Stomach (tissue), 8 donors: ENCODE measurements at regions not wholly inside any gene's neighbourhood (a gene's known extent, or its start where the extent isn't known, plus 50 kb on each side); places are given as distances from the start of the nearest gene placed in this dataset.

Source experiments
- DNase-seq, 2 donors: peaks; one replicate each; pipeline versions ENCODE4 v3.0.0 to v3.0.0-alpha.2; 2013 to 2019
- H3K27ac ChIP-seq, 5 donors: fragments of 200-600 bp in 4 of 5; sonication (generic) in 4 of 5; one replicate each; pipeline ENCODE4 v1.5.1; 2013 to 2019; ENCODE audit warnings: mild to moderate bottlenecking in 1 of 5, moderate library complexity in 1 of 5
- H3K27me3 ChIP-seq, 3 donors: fragments of 200-600 bp; sonication (generic); one replicate each; pipeline ENCODE4 v1.5.1; 2017 to 2019; ENCODE audit warnings: mixed run types in 1 of 3
- H3K36me3 ChIP-seq, 4 donors: fragments of 200-600 bp; sonication (generic); 1 replicate in 3 of 4; 2 replicates in 1 of 4; pipeline ENCODE4 v1.5.1; 2016 to 2019
- H3K4me1 ChIP-seq, 4 donors: fragments of 200-600 bp; sonication (generic); one replicate each; pipeline ENCODE4 v1.5.1; 2016 to 2019
- H3K4me3 ChIP-seq, 4 donors: fragments of 200-600 bp; sonication (generic) in 3 of 4; one replicate each; pipeline ENCODE4 v1.5.1; 2016 to 2019; ENCODE audit warnings: mild to moderate bottlenecking in 1 of 4
- H3K9me3 ChIP-seq, 4 donors: fragments of 200-600 bp; sonication (generic); one replicate each; pipeline ENCODE4 v1.5.1; 2016 to 2019
- EP300 ChIP-seq: sonication (generic); formaldehyde crosslinking; IDR thresholded peaks from one replicate; pipeline ENCODE4 v1.6.1; 2017; ENCODE audit warnings: antibody characterized with exemption
- POLR2A ChIP-seq, 4 donors: fragments of 450-650 bp; IDR thresholded peaks; one replicate each; pipeline ENCODE4 v1.6.1; 2016; ENCODE audit warnings: antibody characterized with exemption in 4 of 4, control low read depth in 2 of 4, mild to moderate bottlenecking in 1 of 4, moderate library complexity in 1 of 4
- POLR2AphosphoS5 ChIP-seq, 3 donors: sonication (generic); formaldehyde crosslinking; IDR thresholded peaks; one replicate each; pipeline ENCODE4 v1.6.1; 2016; ENCODE audit warnings: antibody characterized with exemption in 3 of 3
- WGBS, 5 donors: extraction: QIAGEN DNeasy Blood & Tissue Kit in 3 of 5; methylation state at CpG; one replicate each; pipeline versions ENCODE4 v1.1.5 to v1.1.7; 2013 to 2018; 5-methylcytosine and 5-hydroxymethylcytosine counted together
- intact Hi-C: fragments of 100-400 bp; cut with DNase I; formaldehyde crosslinking; loops from one replicate; pipeline ENCODE4 v1.15.1; 2023; ENCODE audit warnings: low total_unique reads
- TF ChIP-seq, protein P1 (sequence below), 7 experiments: fragments of 450-650 bp in 4 of 7; fragments of 200-600 bp in 3 of 7; sonication (generic) in 3 of 7; IDR thresholded peaks; one replicate each; pipeline ENCODE4 v1.5.1; 2016 to 2019; ENCODE audit warnings: antibody characterized with exemption in 7 of 7, control low read depth in 2 of 7, mild to moderate bottlenecking in 1 of 7
- donor health status: healthy with polysubstance abuse.
- donor health status: Bipolar disorder and iron deficiency.
- donor health status: healthy.

GRCh38 chr12:25752710-25753309 is 199.7 kb upstream of the LMNTD1 start:
- Histone ChIP-seq H3K4me3 (no peak overlapping the region), H3K4me1 (no peaks in the 10 kb centered on the region), H3K27me3 (no peaks in the 10 kb centered on the region), H3K27ac (no peak overlapping the region), H3K9me3 (no peaks in the 10 kb centered on the region), H3K36me3 (no peaks in the 10 kb centered on the region)
- WGBS, 5 donors = 49 to 73% (median 58%) methylated on average over 1 of the region's 1 CpG
- intact Hi-C loops = no loop called here
- DNase-seq = no peak
- no peak for TF ChIP-seq POLR2AphosphoS5 (IDR thresholded peaks at IDR 0.05)
- TF ChIP-seq, protein P1, sequence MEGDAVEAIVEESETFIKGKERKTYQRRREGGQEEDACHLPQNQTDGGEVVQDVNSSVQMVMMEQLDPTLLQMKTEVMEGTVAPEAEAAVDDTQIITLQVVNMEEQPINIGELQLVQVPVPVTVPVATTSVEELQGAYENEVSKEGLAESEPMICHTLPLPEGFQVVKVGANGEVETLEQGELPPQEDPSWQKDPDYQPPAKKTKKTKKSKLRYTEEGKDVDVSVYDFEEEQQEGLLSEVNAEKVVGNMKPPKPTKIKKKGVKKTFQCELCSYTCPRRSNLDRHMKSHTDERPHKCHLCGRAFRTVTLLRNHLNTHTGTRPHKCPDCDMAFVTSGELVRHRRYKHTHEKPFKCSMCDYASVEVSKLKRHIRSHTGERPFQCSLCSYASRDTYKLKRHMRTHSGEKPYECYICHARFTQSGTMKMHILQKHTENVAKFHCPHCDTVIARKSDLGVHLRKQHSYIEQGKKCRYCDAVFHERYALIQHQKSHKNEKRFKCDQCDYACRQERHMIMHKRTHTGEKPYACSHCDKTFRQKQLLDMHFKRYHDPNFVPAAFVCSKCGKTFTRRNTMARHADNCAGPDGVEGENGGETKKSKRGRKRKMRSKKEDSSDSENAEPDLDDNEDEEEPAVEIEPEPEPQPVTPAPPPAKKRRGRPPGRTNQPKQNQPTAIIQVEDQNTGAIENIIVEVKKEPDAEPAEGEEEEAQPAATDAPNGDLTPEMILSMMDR (IDR thresholded peaks at IDR 0.05) = no peak
- TF ChIP-seq EP300 = no peak
- no peak for TF ChIP-seq POLR2A (IDR thresholded peaks at IDR 0.05)

- DNase-seq = no peak
- H3K4me3 ChIP-seq = no peak overlapping the region
- no peak for TF ChIP-seq POLR2AphosphoS5 (IDR thresholded peaks at IDR 0.05)
- no peak for TF ChIP-seq EP300
- TF ChIP-seq, protein P1 (IDR thresholded peaks at IDR 0.05) = no peak
- TF ChIP-seq POLR2A (IDR thresholded peaks at IDR 0.05) = no peak
- no peaks in the 10 kb centered on the region for H3K9me3 ChIP-seq
- H3K27ac ChIP-seq = no peak overlapping the region
- no peaks in the 10 kb centered on the region for H3K36me3 ChIP-seq
- WGBS, 5 donors = 47 to 64% (median 57%) methylated on average over 4 of the region's 4 CpGs
- no peaks in the 10 kb centered on the region for H3K27me3 ChIP-seq
- H3K4me1 ChIP-seq = no peaks in the 10 kb centered on the region
- intact Hi-C loops = no loop called here
These were observed 202.3 kb upstream of the LMNTD1 start for GRCh38 chr12:25755136-25755970.

- Histone ChIP-seq H3K4me3 (no peak overlapping the region), H3K9me3 (no peaks in the 10 kb centered on the region), H3K27ac (no peak overlapping the region), H3K27me3 (no peaks in the 10 kb centered on the region), H3K36me3 (no peaks in the 10 kb centered on the region), H3K4me1 (no peaks in the 10 kb centered on the region)
- no peak for DNase-seq
- intact Hi-C loops = no loop called here
- WGBS, 5 donors = 78 to 90% (median 82%) methylated on average over 2 of the region's 2 CpGs
- TF ChIP-seq, protein P1 (IDR thresholded peaks at IDR 0.05) = no peak
- TF ChIP-seq POLR2A (IDR thresholded peaks at IDR 0.05) = no peak
- no peak for TF ChIP-seq POLR2AphosphoS5 (IDR thresholded peaks at IDR 0.05)
- no peak for TF ChIP-seq EP300
These were observed 202.6 kb upstream of the RASSF8 start for GRCh38 chr12:25755971-25756260.

DNA sequence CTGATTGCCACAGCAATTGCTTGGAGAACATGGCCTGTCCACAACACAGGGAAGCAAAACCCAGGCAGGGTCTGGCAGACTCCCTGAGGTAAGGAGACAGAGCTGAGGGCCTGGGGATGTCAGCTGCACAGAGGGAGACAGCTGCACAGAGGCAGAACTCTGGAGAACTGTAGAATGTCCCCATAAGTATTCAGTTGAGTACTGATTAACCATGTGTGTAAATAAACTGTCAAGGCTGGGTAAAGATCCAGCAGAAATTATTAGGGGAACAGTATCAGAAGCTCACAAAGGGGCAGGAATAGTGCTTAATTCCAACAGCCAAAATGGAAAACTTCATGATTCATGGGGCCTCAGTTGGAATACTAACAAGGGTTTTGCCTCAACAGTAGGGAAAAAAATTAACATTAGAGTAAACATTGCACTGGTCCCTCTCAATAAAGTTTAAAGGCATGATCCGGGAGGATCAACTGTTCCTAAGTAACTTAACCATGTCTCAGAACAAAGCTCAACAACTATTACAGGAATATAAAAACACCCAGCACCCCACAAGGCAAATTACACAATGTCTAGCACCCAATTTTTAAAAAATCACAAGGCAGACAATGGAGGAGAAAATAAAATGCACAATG is 201.3 kb upstream of the RASSF8 start:
- Histone ChIP-seq H3K4me1 (no peaks in the 10 kb centered on the region), H3K27me3 (no peaks in the 10 kb centered on the region), H3K4me3 (no peak overlapping the region), H3K36me3 (no peaks in the 10 kb centered on the region), H3K9me3 (no peaks in the 10 kb centered on the region), H3K27ac (peak overlapping the region in 1 of 5 donors; percentile 4)
- peak in 1 of 2 donors; percentile 13 for DNase-seq
- WGBS, 5 donors = 25 to 42% (median 32%) methylated on average over 1 of the region's 1 CpG
- no peak for TF ChIP-seq POLR2A (IDR thresholded peaks at IDR 0.05)
- TF ChIP-seq POLR2AphosphoS5 (IDR thresholded peaks at IDR 0.05) = no peak
- TF ChIP-seq, protein P1 (IDR thresholded peaks at IDR 0.05) = no peak
- TF ChIP-seq EP300 = no peak
- intact Hi-C loops = no loop called here
